Right lung (tissue), 2 donors: ENCODE measurements at regions not wholly inside any gene's neighbourhood (a gene's known extent, or its start where the extent isn't known, plus 50 kb on each side); places are given as distances from the start of the nearest gene placed in this dataset.

Experiments used
- DNase-seq, 2 donors: peaks; one replicate each; pipeline ENCODE4 v3.0.0-alpha.2; 2013

DNA sequence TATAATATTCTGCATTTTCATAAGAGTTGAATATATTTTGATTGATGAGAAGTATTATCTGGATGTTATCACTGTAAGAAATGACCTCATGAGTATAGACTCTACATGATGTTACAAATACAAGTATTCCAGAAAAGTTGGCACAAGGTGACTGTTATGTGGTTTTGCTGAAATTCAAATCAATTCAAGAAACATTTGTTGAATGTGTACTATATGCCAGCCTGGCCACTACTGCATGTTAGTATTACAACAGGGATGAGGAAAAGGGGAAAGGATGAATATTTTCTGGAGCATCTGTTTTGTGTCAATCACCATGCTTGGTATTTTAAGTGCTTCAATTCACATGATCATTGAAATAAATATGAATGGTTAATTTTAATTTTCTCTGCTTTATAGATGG is 250.9 kb upstream of the PBX1 start:
- DNase-seq, result no peak

DNA sequence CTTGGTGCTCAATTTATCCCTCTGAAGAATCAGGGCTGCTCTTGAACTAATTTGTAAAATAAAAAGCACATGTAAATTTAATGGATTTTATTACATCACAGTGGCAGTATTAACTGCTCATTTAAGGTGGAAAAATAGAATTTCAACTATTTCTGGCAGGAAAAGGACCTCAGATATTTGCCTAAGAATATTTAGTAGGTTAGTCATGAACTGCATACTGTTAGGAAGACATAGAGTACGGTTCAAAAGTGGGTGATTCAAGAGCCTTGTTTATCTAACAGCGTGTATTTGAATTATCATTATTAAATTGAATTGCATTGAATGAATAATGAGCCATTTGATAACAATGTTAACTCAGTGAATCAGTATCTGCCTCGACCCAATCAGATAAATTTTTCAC is 248.8 kb upstream of the PBX1 start:
- no peak for DNase-seq

DNA sequence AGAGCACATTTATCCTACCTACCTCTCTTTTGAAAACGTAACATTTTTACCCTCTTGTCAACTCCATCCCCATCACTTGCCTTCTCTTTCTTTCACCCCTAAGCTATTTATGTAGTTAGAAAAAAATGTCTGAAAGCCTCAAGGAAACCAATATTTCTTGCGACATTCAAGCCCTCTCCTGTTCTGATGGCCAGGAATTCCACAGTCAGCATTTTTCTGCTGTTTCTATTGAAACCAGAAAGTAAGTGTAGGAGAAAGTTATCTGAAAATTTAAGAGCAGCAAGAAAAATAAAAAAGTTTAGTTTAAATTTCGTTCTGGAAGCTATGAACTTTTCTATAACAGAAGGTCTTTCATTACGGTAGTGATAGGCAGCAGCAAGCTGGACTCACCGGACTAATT is 247.6 kb upstream of the PBX1 start:
- no peak for DNase-seq

DNA sequence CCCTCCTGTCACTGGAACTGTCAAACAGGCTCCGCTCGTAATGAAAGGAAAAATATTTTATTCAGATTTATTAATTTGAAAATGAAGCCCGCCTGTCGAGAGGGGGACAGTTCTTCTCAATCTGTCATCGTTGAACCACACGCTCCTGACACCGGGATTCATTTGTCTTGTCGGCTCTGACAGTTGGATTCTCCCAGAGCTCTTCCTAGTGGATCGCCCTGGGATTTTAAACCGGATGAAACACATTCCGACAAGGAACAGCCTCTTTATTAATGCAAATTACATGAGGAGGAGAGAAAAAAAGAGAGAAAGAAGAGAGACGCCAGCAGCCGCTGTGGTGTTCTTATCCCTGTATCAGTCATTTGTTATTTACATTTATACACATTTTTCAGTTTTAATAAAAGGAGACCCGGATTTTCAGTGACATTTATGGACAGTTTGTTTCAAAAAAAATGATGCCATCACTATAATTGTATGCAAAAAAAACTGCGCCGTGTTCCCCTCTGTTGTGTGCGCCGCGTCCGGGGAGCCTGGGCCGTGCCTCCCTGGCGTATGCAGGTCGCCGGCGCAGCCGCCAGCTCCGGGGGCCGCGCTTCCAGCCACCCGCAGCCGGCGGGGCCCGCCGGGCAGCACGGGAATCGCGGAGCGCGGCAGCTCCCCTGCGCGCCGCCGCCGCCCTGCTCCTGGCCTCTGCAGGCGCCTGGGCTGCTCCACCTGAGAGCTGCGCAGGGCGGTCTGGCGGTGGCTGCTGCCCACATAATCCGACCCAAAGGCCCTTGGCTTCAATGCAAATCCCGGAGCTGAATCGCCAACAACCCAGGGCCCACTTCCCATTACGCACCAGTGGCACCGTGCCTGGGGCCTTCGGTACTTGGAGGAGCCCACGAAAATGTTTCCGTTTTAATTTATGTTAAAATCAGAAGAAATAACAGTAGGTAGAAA is 237.9 kb upstream of the PBX1 start:
- peak; percentile 24 to 45 for DNase-seq

DNA sequence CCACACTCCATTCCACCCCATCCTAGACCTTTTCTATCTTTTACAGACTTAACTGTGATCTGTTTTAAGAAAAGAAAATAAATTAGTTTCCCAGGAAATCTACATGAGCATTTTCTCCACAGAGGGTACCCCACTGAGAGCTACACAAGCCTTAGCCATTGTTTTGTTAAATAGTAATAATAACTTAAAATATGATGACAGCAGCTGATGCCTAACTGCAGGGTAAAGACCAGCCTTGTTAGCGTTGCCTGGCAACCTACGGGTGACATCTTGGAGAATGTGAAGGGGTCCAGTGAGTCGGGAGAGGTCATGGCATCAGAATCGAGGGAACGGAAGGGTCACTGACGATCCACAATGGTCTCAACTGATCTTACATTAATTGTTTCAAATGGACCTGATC is 233.2 kb upstream of the PBX1 start:
- no peak for DNase-seq

DNA sequence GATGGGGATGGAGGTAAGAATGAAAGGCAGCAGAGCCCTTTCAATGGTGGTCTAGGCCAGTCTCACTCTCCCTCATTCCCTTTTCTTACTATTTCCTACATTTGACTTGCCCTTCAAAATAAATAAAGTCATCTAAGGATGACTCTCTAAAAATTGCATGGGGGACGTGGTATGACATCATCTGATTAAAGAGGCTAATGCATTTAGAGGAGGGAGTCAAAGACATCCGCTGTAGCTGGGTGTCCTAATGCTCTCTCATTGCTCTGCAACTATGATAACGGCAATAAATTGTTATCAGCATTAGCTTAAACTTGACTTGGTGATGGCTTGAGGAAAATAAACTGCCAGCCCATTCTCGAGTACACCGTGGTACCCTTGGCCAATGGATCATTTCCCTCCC is 225.6 kb upstream of the PBX1 start:
- DNase-seq, result no peak

DNA sequence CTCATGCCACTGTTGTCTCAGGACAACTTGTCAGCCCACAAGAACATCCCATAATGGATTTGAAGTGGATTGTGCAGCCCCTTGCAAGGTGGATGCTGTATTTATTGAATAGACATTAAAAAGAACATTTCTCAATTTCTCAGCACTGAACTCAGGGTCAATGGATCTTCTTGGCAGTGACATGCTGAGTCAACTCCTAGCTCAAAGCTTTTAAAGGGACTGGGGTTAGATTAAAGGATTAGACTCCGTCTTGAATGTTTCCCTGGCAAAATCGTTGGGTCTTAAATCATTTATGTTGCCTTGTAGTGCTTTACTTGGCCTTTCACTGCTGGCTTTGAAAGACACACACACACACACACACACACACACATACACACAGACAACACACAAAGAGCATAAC is 221.6 kb upstream of the PBX1 start:
- no peak for DNase-seq

DNA sequence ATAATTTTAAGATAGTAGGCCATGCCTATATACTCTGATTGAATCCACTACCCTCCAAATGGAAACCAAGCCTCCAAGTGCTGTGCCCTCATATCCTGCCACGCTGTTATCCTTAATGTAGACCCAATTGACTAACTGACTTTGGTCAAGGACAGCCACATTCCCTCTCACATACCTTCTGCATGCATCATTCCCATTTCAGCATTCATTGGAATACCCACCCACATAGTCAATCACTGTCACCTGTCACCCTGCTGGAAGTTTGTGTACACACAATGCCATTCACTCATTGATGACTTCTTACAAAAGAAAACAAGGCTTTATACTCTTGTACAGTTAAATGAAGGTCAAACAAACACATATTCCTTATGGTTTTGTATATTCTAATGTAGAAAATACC is 221.1 kb upstream of the PBX1 start:
- DNase-seq, result no peak

DNA sequence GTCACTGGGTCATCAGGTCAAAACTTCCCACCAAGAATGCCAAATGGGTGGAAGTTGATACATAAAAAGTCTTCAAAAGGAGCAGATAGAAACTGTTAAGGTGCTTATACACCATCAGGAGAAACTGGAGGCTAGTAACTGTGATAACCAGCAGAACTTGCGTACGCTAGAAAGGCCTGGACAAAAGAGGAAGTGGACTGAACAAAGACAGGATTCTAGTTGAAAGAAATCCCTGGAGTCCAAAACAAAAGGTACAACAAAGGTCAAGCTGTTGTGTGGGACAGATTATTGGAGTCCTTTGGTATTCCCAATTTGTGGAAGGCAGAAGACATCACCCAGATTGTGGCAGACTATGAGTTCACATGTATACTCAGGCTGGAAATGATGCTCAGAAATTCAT is 215.8 kb upstream of the PBX1 start:
- no peak for DNase-seq

DNA sequence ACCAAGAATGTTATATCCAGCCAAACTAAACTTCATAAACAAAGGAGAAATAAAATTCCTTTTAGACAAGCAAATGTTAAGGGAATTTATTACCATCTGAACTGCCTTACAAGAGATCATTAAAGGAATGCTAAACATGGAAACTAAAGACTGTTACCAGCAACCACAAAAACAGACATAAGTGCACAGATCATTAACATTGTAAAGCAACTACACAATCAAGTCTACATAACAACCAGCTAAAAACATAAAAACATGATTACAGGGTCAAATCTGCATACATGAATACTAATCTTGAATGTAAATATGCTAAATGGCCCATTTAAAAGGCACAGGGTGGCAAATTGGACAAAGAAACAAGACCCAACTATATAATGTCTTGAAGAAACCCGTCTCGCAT is 211.0 kb upstream of the PBX1 start:
- DNase-seq, result no peak

DNA sequence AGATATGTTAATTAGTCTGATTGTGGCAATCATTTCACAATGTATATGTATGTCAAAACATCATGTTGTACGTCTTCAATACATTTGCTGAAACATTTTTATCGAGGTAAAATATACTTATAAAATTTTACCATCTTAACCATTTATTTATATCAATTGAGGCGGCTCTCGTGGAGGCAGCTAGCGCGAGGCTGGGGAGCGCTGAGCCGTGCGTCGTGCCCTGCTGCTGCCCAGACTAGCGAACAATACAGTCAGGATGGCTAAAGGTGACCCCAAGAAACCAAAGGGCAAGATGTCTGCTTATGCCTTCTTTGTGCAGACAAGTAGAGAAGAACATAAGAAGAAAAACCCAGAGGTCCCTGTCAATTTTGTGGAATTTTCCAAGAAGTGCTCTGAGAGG is 202.5 kb upstream of the PBX1 start:
- no peak for DNase-seq

DNA sequence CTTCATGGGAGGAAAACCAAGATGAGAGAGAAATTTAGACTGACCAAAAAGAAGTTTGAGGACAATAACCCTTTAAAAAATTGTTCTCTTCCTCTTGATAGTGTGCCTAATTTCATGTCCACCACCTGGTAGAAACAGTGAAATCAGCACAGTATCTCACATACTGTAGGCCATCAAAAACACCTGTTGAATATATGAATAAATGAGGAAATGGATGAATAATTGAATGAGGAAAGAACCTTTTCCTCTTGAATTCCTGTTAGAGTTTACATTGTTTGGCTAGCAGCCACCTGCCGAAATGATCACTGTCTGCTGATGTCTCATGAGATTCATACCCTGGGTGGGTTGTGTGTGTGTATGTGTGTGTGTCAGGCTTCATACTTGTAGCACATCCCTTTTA is 198.7 kb upstream of the PBX1 start:
- DNase-seq, result no peak

DNA sequence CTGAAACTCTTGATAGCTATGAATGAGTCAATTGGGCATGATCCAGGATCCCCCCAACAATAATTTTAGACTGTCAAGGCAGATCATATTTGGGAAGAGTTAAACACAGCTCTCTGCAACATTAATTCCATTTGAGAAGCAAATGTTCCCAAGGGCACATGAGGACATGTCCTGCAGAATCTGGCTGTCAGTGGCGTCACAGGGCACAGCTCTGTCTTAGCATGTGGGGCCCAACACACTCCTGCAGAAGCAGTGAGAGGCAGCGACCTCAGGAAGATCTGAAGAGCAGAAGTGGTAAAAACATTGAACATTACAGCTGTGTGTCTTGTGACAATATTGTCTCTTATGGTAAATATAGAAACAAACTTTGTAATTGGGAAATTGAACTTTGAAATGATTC is 197.1 kb upstream of the PBX1 start:
- DNase-seq, result no peak

DNA sequence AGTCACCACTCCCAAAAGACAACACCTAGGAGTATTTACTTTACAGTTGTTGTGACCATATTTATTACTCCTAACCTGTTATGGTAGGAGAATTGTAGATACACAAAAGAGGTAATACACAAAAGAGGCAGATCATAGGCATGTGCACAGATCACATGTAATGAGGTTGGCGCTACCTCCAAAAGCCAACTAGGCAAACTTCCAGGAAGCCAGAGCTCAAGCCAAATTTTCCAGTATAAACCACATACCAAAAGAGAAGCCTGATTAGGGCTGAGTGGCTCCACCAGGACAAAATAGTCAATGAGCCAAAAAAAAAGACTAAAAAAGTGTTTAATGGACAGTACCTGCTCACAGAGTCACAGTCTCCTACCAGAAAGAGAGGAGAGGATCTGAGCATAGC is 195.0 kb upstream of the PBX1 start:
- no peak for DNase-seq

DNA sequence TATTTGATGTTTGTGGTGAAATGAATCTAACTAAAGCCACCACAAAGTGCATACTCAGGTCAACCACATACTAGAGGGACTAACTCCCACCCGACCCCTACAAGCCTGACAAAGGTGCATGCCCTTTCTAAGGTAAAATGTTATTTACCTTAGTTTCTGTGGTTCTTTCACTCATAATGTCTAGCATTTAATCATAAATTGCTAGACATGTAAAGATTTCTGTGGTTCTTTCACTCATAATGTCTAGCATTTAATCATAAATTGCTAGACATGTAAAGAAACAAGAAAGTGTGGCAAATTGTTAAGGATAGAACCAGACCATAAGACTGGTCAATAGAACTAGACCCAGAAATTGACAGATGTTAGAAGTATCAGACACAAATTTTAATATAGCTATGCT is 193.0 kb upstream of the PBX1 start:
- no peak for DNase-seq

DNA sequence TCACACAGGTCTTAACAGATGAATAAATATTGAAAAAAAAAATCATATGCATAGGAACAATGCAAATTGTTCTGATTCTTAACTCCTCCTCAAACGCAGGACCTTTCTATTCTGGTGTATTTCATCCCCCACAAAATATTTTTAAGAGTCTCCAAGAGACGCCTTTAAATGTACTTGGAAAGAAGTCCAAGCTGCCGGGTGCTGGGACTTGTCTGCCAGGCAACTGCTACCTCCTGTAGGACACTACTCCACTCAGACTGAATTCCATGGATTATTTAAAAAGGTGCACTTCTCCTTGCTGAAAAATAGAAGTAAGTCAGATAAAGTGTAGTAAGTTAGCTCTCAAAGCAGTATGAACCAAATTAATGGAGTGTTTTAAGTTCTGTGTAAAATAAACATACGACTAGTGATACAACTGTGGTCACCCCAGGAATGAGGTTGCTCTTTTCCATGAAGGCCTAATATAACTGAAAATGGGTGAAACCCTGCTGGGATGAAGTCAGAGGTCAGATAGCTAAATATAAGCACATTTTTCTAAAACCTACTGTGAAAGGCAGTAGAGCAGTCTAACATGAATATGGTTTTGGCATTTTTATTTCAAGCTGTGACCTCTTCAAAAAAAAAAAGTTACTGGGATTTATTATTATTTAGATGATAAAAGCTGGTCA is 189.2 kb upstream of the PBX1 start:
- DNase-seq, result no peak

DNA sequence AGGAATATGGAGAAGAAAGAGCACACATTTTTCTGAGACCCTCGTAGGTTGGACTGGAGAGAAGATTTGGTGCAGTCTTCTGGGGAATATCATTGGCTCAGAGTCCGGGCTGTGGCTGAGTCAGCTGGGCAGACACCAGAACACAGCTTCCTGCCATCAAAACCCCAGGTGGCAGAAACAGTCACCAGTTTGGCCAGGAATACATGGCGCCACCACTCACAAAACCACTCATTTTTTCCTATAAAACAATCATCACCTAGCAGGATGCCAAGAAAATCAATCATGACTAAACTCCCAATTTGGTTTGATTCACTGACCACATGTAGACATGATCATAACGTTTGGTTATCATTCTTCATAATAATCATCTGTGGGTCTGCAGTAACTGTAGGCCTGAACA is 178.1 kb upstream of the PBX1 start:
- no peak for DNase-seq

DNA sequence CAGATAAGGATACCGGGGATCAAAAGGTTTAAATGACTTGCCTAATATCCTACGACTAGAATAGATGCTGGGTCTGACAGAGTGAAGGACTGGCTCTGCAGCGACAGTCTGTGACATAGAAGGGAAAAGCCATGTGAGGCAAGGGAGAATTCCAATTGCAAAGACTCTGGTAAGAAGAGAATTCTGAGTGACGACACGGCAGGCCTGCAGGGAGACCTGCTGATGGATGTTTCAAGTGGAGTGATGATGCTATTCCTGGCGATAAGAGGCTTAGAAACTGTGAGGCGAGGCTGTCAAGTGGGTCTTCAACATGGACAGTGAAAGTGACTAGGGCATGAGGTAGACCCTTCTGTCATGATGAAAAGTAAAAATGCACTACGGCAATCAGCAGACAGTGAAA is 176.6 kb upstream of the PBX1 start:
- DNase-seq, result no peak

DNA sequence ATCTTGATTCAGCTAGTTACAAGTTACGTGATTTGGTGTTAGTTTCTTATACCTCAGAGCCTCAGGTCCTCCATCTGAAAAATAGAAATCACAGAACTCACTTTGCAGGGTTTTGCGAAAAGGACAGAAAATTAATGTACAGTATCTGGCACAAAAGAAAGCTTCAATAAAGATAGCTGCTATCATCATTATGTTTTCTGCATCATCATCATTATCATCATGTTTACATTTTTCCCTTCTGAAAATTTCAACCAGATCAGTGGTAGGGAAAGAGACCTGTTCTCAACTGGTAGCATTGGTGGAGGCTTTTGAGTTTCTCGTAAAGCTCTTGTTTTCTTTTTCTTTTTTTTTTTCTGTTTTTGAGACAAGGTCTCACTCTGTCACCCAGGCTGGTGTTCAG is 174.7 kb upstream of the PBX1 start:
- DNase-seq, result no peak

DNA sequence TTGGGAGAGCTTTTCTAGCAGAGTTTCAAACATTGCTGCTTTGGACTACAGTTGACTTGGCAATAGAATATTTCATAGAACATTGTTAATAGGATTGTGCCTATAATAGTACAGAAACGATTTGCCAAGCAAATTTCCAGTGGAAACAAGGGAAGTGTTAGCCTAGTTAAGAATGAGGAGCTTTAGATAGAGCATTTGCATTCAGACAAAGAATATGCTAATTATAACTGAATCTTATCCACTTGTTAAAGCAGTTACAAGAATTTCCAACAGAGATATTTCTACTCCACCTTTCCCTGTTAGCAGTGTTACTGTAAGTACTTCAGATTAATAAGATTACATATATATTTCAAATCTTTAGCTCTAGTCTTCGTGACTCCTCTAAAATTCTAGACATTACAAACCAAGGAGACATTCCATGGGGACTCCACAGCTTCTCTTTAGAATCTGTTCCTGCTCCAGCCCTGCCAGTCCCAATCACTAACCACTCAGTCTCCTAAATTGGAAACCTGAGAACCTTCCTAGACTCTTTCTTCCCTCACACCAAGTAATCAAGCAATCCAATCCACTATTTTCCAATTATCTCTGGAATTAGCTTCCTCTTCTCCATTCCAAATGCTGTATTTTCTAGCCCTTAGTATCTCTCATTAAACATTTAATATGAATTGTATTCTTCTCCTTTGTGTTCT is 141.8 kb upstream of the PBX1 start:
- DNase-seq, result no peak

DNA sequence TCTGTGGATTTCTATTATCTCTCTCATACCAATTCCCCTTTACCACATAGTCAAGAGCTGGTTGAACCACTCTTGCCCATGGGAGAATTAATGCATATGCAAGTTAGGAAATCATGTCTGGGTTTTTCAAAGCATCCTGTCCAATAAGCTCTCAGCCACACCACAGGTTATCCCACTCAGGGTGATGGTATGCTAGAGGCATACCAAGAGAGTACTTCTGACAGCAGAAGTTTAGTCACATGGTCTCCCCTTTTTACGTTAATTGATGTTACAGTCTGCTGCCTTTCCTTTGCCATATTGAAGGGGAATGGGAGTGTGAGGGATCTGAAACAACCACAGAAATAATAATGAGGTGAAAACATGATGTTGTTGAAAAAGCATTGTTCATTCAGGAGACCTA is 135.8 kb upstream of the PBX1 start:
- no peak for DNase-seq

DNA sequence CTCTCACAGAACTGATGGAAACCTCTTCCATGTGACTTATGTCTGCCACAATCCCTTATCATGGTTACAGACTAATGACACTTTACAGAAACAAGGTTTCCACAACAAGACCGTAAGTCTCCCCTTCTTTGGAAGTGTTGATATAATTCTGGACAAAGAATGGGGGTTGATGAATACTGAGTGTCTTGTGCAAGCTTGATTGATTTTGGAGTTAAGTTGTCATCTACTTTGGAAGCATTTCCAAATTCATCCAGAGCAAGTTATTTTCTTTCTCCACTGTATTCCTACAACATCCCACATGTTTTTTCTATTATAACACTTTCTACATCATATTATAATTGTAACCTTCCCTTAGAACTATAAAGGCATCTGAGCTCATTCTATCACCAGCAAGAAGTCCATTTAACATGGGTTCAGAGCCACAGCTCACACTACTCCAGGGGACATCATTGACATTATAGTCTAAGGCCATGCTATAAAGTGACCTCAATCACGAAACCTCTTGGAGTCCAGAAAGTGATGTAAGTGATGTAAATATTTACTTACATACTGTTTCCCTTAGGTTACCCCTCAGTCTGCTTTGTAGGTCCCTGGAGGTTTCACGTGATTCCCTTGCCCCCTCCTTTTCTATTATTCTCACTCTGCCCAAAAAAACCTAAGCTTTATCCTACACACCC is 125.7 kb upstream of the PBX1 start:
- DNase-seq, result peak in 1 of 2 donors; percentile 21

DNA sequence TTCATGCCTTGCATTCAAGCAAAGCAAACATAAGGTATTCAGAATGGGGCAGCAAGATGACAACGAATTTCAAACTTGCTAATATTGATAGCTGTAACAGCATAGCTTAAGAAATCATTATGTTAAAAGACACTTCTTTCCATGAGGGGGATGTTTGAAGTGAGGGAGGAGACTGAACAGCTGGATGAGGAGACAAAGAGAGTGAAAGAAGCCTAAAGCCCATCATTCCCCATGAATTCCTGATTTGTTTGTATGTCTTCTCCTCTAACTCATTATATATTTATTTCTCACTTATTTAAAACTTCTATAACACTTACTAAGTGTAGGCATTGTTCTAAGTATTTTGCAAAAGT is 125.2 kb upstream of the PBX1 start:
- no peak for DNase-seq
